Stimulated activated CD8-positive, alpha-beta memory T cell treated with anti-CD3 and anti-CD28 coated beads, Interleukin-4, amount 100 ng/mL, for 1 hour (primary cell): ENCODE measurements at regions not wholly inside any gene's neighbourhood (a gene's known extent, or its start where the extent isn't known, plus 50 kb on each side); places are given as distances from the start of the nearest gene placed in this dataset.
"Not testable (repeated sequence)": the region's sequence is repeated elsewhere in the genome, so short reads cannot be mapped to it uniquely, and the experiment has no call there.

Experiments used
- DNase-seq, 2 donors: peaks; one replicate each; pipeline ENCODE4 v3.0.0-alpha.2; 2020; ENCODE audit warnings: low read depth in 2 of 2, low spot score in 1 of 2

GRCh38 chr22:48313175-48313830, 1514.4 kb downstream of the BRD1 start:
- DNase-seq = no peak

- DNase-seq = no peak
These were observed 1516.9 kb downstream of the BRD1 start for GRCh38 chr22:48310740-48311139.

GRCh38 chr22:48310289-48310688, 1517.4 kb downstream of the BRD1 start:
- no peak for DNase-seq

GRCh38 chr22:48309836-48310235, 1517.8 kb downstream of the BRD1 start:
- DNase-seq = no peak

- no peak for DNase-seq
These were observed 1518.5 kb downstream of the BRD1 start for GRCh38 chr22:48309115-48309705.

GRCh38 chr22:48307931-48308330, 1519.7 kb downstream of the BRD1 start:
- no peak for DNase-seq

- no peak for DNase-seq
These were observed 1520.7 kb downstream of the BRD1 start for GRCh38 chr22:48306785-48307510.

GRCh38 chr22:48306284-48306683, 1521.4 kb downstream of the BRD1 start:
- DNase-seq = no peak

GRCh38 chr22:48305726-48306235, 1521.9 kb downstream of the BRD1 start:
- no peak for DNase-seq

- no peak for DNase-seq
These were observed 1524.3 kb downstream of the BRD1 start for GRCh38 chr22:48303369-48303725.

GRCh38 chr22:48302657-48303368, 1524.9 kb downstream of the BRD1 start:
- no peak for DNase-seq

GRCh38 chr22:48301908-48302307, 1525.8 kb downstream of the BRD1 start:
- no peak for DNase-seq

GRCh38 chr22:48301421-48301820, 1526.3 kb downstream of the BRD1 start:
- no peak for DNase-seq

GRCh38 chr22:48300877-48301276, 1526.8 kb downstream of the BRD1 start:
- no peak for DNase-seq

- no peak for DNase-seq
These were observed 1527.9 kb downstream of the BRD1 start for GRCh38 chr22:48299801-48300200.

GRCh38 chr22:48299124-48299523, 1528.5 kb downstream of the BRD1 start:
- no peak for DNase-seq

- no peak for DNase-seq
These were observed 1530.4 kb downstream of the BRD1 start for GRCh38 chr22:48297296-48297695.

GRCh38 chr22:48289954-48290353, 1527.5 kb downstream of the TBC1D22A start:
- DNase-seq = not testable (repeated sequence)

GRCh38 chr22:48288376-48288940, 1526.0 kb downstream of the TBC1D22A start:
- DNase-seq = no peak

GRCh38 chr22:48287031-48287430, 1524.6 kb downstream of the TBC1D22A start:
- DNase-seq = no peak

- no peak for DNase-seq
These were observed 1522.2 kb downstream of the TBC1D22A start for GRCh38 chr22:48284671-48285070.
